Tibial nerve (tissue), 4 donors: ENCODE measurements at regions not wholly inside any gene's neighbourhood (a gene's known extent, or its start where the extent isn't known, plus 50 kb on each side); places are given as distances from the start of the nearest gene placed in this dataset.

ENCODE experiments used
- EP300 ChIP-seq, 2 donors: sonication (generic); formaldehyde crosslinking; IDR thresholded peaks; one replicate each; pipeline ENCODE4 v1.6.1; 2017; ENCODE audit warnings: antibody characterized with exemption in 2 of 2, mild to moderate bottlenecking in 1 of 2
- POLR2A ChIP-seq, 2 donors: fragments of 450-650 bp; IDR thresholded peaks; one replicate each; pipeline ENCODE4 v1.6.1; 2017; ENCODE audit warnings: antibody characterized with exemption in 2 of 2, mild to moderate bottlenecking in 2 of 2, moderate library complexity in 2 of 2
- TF ChIP-seq, protein P1 (sequence below), 5 experiments: fragments of 200-600 bp in 3 of 5; fragments of 450-650 bp in 2 of 5; sonication (generic) in 3 of 5; IDR thresholded peaks; one replicate each; pipeline ENCODE4 v1.5.1; 2016 to 2019; ENCODE audit warnings: antibody characterized with exemption in 5 of 5, mild to moderate bottlenecking in 3 of 5, moderate library complexity in 2 of 5

DNA sequence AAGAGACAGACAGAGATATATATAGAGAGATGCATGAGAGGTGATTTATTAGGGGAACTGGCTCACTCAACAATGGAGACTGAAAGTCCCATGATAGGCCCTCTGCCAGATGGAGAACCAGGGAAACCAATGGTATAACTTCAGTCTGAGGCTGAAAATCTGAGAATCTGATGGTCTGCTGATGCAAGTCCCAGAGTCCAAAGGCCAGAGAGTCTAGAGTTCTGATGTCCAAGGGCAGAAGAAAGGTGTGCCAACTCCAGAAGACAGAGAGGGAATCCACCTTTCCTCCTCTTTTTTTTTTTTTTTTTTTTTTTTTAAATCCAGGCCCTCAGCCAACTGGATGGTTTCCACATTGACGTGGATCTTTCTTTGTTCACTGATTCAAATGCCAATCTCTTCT, 197.9 kb upstream of the MEIS2 start:
- TF ChIP-seq, protein P1, sequence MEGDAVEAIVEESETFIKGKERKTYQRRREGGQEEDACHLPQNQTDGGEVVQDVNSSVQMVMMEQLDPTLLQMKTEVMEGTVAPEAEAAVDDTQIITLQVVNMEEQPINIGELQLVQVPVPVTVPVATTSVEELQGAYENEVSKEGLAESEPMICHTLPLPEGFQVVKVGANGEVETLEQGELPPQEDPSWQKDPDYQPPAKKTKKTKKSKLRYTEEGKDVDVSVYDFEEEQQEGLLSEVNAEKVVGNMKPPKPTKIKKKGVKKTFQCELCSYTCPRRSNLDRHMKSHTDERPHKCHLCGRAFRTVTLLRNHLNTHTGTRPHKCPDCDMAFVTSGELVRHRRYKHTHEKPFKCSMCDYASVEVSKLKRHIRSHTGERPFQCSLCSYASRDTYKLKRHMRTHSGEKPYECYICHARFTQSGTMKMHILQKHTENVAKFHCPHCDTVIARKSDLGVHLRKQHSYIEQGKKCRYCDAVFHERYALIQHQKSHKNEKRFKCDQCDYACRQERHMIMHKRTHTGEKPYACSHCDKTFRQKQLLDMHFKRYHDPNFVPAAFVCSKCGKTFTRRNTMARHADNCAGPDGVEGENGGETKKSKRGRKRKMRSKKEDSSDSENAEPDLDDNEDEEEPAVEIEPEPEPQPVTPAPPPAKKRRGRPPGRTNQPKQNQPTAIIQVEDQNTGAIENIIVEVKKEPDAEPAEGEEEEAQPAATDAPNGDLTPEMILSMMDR (IDR thresholded peaks at IDR 0.05): no peak
- TF ChIP-seq POLR2A (IDR thresholded peaks at IDR 0.05) (no peak), EP300 (IDR thresholded peaks at IDR 0.05) (no peak)
